ENCODE measurements at regions not wholly inside any gene's neighbourhood (a gene's known extent, or its start where the extent isn't known, plus 50 kb on each side); places are given as distances from the start of the nearest gene placed in this dataset.
"Not testable (repeated sequence)": the region's sequence is repeated elsewhere in the genome, so short reads cannot be mapped to it uniquely, and the experiment has no call there.

GRCh38 chr11:4237771-4238170 is 130.4 kb downstream of the OR52B4 start:
- TF ChIP-seq, protein P1, sequence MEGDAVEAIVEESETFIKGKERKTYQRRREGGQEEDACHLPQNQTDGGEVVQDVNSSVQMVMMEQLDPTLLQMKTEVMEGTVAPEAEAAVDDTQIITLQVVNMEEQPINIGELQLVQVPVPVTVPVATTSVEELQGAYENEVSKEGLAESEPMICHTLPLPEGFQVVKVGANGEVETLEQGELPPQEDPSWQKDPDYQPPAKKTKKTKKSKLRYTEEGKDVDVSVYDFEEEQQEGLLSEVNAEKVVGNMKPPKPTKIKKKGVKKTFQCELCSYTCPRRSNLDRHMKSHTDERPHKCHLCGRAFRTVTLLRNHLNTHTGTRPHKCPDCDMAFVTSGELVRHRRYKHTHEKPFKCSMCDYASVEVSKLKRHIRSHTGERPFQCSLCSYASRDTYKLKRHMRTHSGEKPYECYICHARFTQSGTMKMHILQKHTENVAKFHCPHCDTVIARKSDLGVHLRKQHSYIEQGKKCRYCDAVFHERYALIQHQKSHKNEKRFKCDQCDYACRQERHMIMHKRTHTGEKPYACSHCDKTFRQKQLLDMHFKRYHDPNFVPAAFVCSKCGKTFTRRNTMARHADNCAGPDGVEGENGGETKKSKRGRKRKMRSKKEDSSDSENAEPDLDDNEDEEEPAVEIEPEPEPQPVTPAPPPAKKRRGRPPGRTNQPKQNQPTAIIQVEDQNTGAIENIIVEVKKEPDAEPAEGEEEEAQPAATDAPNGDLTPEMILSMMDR (IDR thresholded peaks at IDR 0.05; ENCODE audit: low read length) = not testable (repeated sequence)
- not testable (repeated sequence) for TF ChIP-seq EZH2 (optimal IDR thresholded peaks at IDR 0.05; ENCODE audit: low read depth, low read length); EZH2phosphoT487 (IDR thresholded peaks at IDR 0.05; ENCODE audit: low read length)
